Chondrocyte (in vitro differentiated cells): ENCODE measurements at regions not wholly inside any gene's neighbourhood (a gene's known extent, or its start where the extent isn't known, plus 50 kb on each side); places are given as distances from the start of the nearest gene placed in this dataset.

ENCODE experiments used
- DNase-seq: peaks from one replicate; pipeline ENCODE4 v3.0.0; 2021; ENCODE audit warnings: mixed read lengths, low spot score
- H3K27ac Mint-ChIP-seq: one replicate; pipeline ENCODE4 v1.8.0; 2021; ENCODE audit warnings: mild to moderate bottlenecking, moderate library complexity, mixed read lengths; ENCODE audit not compliant: unreplicated experiment
- H3K27me3 Mint-ChIP-seq: 2 replicates; pipeline ENCODE4 v1.8.0; 2021; ENCODE audit warnings: low read depth, mixed read lengths
- H3K36me3 Mint-ChIP-seq: 2 replicates; pipeline ENCODE4 v1.8.0; 2021; ENCODE audit warnings: low read depth, mixed read lengths
- H3K4me1 Mint-ChIP-seq: 2 replicates; pipeline ENCODE4 v1.8.0; 2021; ENCODE audit warnings: low read depth, mild to moderate bottlenecking, mixed read lengths
- H3K4me3 Mint-ChIP-seq: one replicate; pipeline ENCODE4 v1.8.0; 2021; ENCODE audit warnings: mild to moderate bottlenecking, moderate library complexity, mixed read lengths; ENCODE audit not compliant: unreplicated experiment
- H3K9me3 Mint-ChIP-seq: 2 replicates; pipeline ENCODE4 v1.8.0; 2021; ENCODE audit warnings: low read depth, mixed read lengths
- CTCF ChIP-seq: fragments of 200-600 bp; sonication (generic); IDR thresholded peaks from 2 replicates; pipeline ENCODE4 v1.5.0; 2021; ENCODE audit warnings: antibody characterized with exemption, mild to moderate bottlenecking, moderate library complexity

- Mint-ChIP-seq H3K27me3 (no peaks in the 10 kb centered on the region), H3K27ac (no peak overlapping the region), H3K9me3 (no peaks in the 10 kb centered on the region), H3K36me3 (no peaks in the 10 kb centered on the region), H3K4me3 (no peak overlapping the region), H3K4me1 (no peaks in the 10 kb centered on the region)
- no peak for DNase-seq
- no peak for TF ChIP-seq CTCF
Measured at GRCh38 chr5:161105525-161105924, 253.5 kb upstream of the ATP10B start.

- H3K9me3 Mint-ChIP-seq: no peaks in the 10 kb centered on the region
- TF ChIP-seq CTCF: no peak
- no peaks in the 10 kb centered on the region for H3K4me1 Mint-ChIP-seq
- H3K4me3 Mint-ChIP-seq: no peak overlapping the region
- no peak for DNase-seq
- H3K36me3 Mint-ChIP-seq: no peaks in the 10 kb centered on the region
- H3K27ac Mint-ChIP-seq: no peak overlapping the region
- peaks cover 3% of the 10 kb centered on the region for H3K27me3 Mint-ChIP-seq
Measured at GRCh38 chr5:161098516-161098915, 246.5 kb upstream of the ATP10B start.

- H3K36me3 Mint-ChIP-seq: no peaks in the 10 kb centered on the region
- no peak for TF ChIP-seq CTCF
- no peak overlapping the region for H3K4me3 Mint-ChIP-seq
- H3K9me3 Mint-ChIP-seq: no peaks in the 10 kb centered on the region
- no peak for DNase-seq
- H3K4me1 Mint-ChIP-seq: no peaks in the 10 kb centered on the region
- H3K27me3 Mint-ChIP-seq: peaks cover 3% of the 10 kb centered on the region
- no peak overlapping the region for H3K27ac Mint-ChIP-seq
Measured at GRCh38 chr5:161096581-161096980, 244.6 kb upstream of the ATP10B start.

- peaks cover 3% of the 10 kb centered on the region for H3K27me3 Mint-ChIP-seq
- no peaks in the 10 kb centered on the region for H3K36me3 Mint-ChIP-seq
- no peaks in the 10 kb centered on the region for H3K9me3 Mint-ChIP-seq
- H3K4me3 Mint-ChIP-seq: no peak overlapping the region
- no peak overlapping the region for H3K27ac Mint-ChIP-seq
- H3K4me1 Mint-ChIP-seq: no peaks in the 10 kb centered on the region
- TF ChIP-seq CTCF: no peak
- no peak for DNase-seq
Measured at GRCh38 chr5:161095953-161096352, 243.9 kb upstream of the ATP10B start.

GRCh38 chr5:161094411-161094810, 242.4 kb upstream of the ATP10B start:
- no peak for TF ChIP-seq CTCF
- H3K4me1 Mint-ChIP-seq: no peaks in the 10 kb centered on the region
- no peak overlapping the region for H3K4me3 Mint-ChIP-seq
- peaks cover 3% of the 10 kb centered on the region for H3K27me3 Mint-ChIP-seq
- H3K27ac Mint-ChIP-seq: no peak overlapping the region
- no peak for DNase-seq
- no peaks in the 10 kb centered on the region for H3K36me3 Mint-ChIP-seq
- no peaks in the 10 kb centered on the region for H3K9me3 Mint-ChIP-seq
